ENCODE measurements at regions not wholly inside any gene's neighbourhood (a gene's known extent, or its start where the extent isn't known, plus 50 kb on each side); places are given as distances from the start of the nearest gene placed in this dataset.
"Not testable (repeated sequence)": the region's sequence is repeated elsewhere in the genome, so short reads cannot be mapped to it uniquely, and the experiment has no call there.

GRCh38 chr2:84048964-84049363 lies 410.1 kb downstream of the SUCLG1 start:
- no peak for DNase-seq (ENCODE audit: low spot score)

DNA sequence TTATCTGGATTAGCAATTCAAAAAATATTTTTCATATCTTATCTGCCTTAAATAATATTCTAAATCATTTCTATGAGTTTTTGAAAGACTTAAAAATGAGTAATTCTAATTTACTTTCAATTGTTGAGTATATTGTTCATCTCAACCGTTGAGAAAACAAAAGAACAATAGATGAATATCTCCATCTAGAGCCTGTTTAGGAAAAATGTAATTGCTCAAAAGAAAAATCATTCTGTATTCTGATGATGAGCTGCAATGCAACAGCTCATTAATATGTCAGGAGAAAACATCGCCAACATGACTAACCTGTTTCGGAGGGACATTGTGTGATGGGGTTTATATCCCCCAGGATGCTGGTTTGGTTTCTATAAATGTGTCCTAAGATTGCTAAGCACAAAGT lies 417.6 kb downstream of the SUCLG1 start:
- no peak for DNase-seq (ENCODE audit: low spot score)

- DNase-seq (ENCODE audit: low spot score): no peak
These were observed 418.8 kb downstream of the SUCLG1 start for GRCh38 chr2:84040281-84040680.

GRCh38 chr2:84038866-84039265 lies 420.2 kb downstream of the SUCLG1 start:
- no peak for DNase-seq (ENCODE audit: low spot score)

- DNase-seq (ENCODE audit: low spot score): no peak
These were observed 425.6 kb downstream of the SUCLG1 start for GRCh38 chr2:84033347-84033974.

DNA sequence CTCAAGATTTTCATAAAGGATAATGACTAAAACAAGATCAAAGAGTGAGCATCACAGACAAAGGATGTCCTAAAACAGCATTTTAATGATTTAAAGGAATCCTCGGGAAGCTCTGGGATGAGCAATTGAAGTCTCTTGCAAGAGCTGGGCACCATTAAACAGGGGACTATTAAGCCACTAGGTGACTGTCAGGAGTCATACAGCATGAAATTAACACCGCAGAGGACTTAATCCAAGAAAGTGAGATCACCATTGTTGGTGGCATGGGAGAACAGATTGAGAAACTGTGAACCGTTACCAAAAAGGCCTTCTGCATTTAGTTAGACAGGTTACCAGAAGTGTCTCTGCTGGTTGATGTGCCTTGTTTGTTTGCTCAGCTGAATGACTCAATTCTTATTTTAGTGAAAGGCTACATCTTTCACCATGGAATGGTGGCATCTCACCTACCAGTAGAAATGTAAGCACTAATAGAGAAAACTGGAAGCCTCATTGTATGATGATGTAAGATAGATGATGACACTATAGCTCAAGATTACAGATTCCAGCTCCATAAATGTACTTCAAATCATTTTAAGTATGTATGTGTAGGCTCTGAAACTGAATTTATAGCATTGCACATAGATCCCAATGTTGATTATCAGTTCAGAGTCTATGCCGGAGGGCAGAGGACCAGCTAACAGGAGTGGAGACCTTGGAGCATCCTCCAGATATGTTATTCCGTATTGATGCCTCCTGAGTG lies 427.6 kb downstream of the SUCLG1 start:
- no peak for DNase-seq (ENCODE audit: low spot score)

GRCh38 chr2:84029903-84030575 lies 429.0 kb downstream of the SUCLG1 start:
- no peak for DNase-seq (ENCODE audit: low spot score)

- no peak for DNase-seq (ENCODE audit: low spot score)
These were observed 432.3 kb downstream of the SUCLG1 start for GRCh38 chr2:84026818-84027217.

- DNase-seq (ENCODE audit: low spot score): peak; percentile 54
These were observed 436.2 kb downstream of the SUCLG1 start for GRCh38 chr2:84022810-84023431.

GRCh38 chr2:84017010-84017409 lies 442.1 kb downstream of the SUCLG1 start:
- DNase-seq (ENCODE audit: low spot score): no peak

DNA sequence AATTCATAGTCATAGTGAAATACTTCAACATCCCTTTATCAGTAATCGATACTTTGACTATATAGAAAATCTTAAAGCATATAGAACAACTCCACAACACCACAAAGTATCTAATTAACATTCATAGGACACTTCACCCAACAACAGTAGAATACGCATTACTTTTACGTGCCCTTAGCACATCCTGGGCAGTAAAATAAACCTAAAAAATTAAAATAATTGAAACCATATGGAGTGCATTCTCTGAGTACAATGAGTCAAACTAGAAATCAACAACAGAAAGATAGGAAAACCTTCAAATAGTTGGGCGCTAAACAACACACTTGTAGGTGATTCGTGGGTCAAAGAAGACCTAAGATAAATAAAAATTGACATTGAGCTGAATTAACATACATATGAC lies 442.9 kb downstream of the SUCLG1 start:
- no peak for DNase-seq (ENCODE audit: low spot score)

DNA sequence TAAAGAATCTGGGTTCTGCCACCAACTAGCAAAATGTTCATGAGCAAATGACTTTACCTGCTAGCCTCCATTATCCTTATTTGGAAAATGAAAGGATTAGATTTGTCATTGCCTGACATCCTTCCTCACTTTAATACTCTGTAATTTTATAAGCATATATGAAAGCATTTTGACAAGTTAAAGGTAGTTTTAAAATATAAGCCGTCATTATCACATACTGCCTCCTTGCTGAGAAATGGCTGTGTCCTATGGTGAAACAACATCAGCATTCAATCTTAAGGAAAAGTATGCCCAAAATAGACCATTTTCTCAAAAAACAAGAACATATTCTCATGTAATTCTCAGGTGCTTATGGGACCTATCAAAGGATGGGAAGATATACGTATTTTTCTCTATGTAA lies 461.2 kb downstream of the SUCLG1 start:
- DNase-seq (ENCODE audit: low spot score): no peak

GRCh38 chr2:83994633-83995179 lies 464.4 kb downstream of the SUCLG1 start:
- no peak for DNase-seq (ENCODE audit: low spot score)

DNA sequence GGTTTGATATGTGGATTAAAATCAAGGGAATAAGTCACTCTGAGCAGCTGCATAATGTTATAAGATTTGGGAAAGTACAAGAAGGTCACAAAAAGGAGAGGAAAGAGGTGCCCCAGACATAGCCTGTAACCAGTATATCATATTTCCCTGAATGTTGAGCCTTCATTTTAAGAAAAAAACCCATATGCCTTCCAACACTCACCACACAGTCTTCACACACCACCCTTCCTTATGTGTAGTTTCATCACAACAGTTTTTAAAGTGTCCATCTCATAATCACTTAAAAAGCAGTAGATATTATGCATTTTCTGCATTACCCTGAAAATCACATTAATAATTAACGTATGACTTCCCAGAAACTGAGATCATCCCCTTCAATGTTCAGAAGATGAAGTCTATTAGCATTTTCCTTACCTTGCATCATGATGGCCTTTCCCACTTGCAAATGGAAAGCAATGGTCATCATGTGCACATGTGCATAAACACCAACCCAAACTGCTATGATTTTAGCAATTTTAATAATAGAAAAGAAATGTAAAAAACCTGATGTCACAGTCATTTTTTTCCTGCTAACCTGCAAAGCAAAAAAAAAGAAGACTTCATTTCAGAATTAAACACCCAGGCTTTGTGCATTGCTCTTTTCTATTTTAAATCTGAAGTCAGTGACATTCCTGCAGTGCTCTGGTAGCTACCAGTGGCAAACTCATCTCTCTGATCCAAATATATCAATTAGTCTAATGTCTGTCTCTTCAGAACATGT lies 465.0 kb downstream of the SUCLG1 start:
- DNase-seq (ENCODE audit: low spot score): no peak

DNA sequence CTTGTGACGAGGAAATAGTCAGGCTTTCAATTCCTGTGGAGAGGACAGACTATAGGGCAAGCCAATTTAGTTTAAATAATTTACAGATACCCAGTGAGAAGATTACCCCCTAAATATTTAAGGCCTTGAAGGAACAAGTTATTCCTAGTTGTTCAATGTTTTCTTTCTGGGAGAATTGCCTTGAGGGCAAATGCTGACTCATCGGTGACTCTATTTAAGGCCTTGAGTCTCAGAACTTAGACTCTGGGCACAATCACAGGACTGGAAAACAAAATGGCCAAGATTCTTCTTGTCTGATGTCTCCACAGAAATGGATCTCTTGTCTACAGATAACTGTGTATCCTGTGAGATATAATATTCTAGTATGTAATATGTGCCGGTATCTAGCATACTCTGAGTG lies 467.1 kb downstream of the SUCLG1 start:
- no peak for DNase-seq (ENCODE audit: low spot score)

- no peak for DNase-seq (ENCODE audit: low spot score)
These were observed 468.4 kb downstream of the SUCLG1 start for GRCh38 chr2:83990636-83991035.

GRCh38 chr2:83976628-83977027 lies 482.5 kb downstream of the SUCLG1 start:
- DNase-seq (ENCODE audit: low spot score): not testable (repeated sequence)

DNA sequence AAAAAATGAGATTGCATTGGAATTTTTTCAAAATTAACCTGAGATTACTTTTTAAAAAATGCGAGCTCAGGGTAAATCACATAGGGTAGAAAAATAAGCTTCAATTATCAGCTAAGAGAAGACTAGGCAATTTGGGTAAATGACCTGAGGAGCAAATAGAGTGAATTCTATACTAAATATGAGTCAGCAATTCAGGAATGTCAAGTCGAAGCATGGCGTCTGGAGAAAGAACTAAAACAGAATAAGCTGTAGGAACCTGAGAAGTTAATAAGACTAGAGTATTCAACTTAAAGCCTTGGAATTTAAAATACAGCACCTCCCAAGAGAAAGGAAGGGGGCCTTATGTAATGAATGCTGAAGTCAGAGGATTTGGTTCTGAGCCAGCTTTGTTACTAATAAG lies 487.0 kb downstream of the SUCLG1 start:
- no peak for DNase-seq (ENCODE audit: low spot score)

DNA sequence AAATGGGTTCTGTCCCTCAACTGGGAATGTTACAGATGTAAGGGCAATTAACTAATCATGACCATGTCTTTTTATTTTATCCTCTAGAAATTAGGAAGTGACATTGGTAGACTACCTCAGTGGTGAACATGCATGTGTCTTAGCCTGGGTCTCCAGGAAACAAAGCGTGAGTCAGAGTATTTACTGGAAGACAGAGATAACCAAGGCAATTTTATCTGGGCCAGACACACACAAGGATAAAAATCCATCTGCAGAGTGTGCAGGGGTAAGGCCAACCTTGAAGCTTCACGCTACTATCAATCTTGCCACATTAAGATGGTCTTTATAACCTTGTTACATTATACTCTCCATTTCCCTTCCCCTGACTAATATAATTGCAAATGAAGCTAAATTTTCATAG lies 487.5 kb downstream of the SUCLG1 start:
- DNase-seq (ENCODE audit: low spot score): no peak

- DNase-seq (ENCODE audit: low spot score): no peak
These were observed 488.7 kb downstream of the SUCLG1 start for GRCh38 chr2:83970217-83970929.

GRCh38 chr2:83969085-83969484 lies 490.0 kb downstream of the SUCLG1 start:
- no peak for DNase-seq (ENCODE audit: low spot score)

Measured in GM03348 (cell line).